Prostate gland (tissue), 2 donors: ENCODE measurements at regions not wholly inside any gene's neighbourhood (a gene's known extent, or its start where the extent isn't known, plus 50 kb on each side); places are given as distances from the start of the nearest gene placed in this dataset.

ENCODE experiments used
- POLR2AphosphoS5 ChIP-seq: sonication (generic); formaldehyde crosslinking; IDR thresholded peaks from one replicate; pipeline ENCODE4 v1.6.1; 2017; ENCODE audit warnings: antibody characterized with exemption
- TF ChIP-seq, protein P1 (sequence below), 4 experiments: fragments of 200-600 bp in 2 of 4; fragments of 450-650 bp in 2 of 4; sonication (generic) in 2 of 4; IDR thresholded peaks; 1 replicate in 3 of 4; 2 replicates in 1 of 4; pipeline ENCODE4 v1.5.1; 2016 to 2019; ENCODE audit warnings: antibody characterized with exemption in 4 of 4, mild to moderate bottlenecking in 2 of 4, moderate library complexity in 2 of 4

GRCh38 chr2:103817746-103818145 lies 1036.2 kb upstream of the POU3F3 start:
- TF ChIP-seq, protein P1, sequence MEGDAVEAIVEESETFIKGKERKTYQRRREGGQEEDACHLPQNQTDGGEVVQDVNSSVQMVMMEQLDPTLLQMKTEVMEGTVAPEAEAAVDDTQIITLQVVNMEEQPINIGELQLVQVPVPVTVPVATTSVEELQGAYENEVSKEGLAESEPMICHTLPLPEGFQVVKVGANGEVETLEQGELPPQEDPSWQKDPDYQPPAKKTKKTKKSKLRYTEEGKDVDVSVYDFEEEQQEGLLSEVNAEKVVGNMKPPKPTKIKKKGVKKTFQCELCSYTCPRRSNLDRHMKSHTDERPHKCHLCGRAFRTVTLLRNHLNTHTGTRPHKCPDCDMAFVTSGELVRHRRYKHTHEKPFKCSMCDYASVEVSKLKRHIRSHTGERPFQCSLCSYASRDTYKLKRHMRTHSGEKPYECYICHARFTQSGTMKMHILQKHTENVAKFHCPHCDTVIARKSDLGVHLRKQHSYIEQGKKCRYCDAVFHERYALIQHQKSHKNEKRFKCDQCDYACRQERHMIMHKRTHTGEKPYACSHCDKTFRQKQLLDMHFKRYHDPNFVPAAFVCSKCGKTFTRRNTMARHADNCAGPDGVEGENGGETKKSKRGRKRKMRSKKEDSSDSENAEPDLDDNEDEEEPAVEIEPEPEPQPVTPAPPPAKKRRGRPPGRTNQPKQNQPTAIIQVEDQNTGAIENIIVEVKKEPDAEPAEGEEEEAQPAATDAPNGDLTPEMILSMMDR (IDR thresholded peaks at IDR 0.05) = no peak
- no peak for TF ChIP-seq POLR2AphosphoS5
